Activated T-cell treated with anti-CD3 and anti-CD28 coated beads, Interleukin-2, amount 50 U/mL, for 1 hour (primary cell): ENCODE measurements at regions not wholly inside any gene's neighbourhood (a gene's known extent, or its start where the extent isn't known, plus 50 kb on each side); places are given as distances from the start of the nearest gene placed in this dataset.

ENCODE experiments used
- DNase-seq: peaks from one replicate; pipeline ENCODE4 v3.0.0-alpha.2; 2020

DNA sequence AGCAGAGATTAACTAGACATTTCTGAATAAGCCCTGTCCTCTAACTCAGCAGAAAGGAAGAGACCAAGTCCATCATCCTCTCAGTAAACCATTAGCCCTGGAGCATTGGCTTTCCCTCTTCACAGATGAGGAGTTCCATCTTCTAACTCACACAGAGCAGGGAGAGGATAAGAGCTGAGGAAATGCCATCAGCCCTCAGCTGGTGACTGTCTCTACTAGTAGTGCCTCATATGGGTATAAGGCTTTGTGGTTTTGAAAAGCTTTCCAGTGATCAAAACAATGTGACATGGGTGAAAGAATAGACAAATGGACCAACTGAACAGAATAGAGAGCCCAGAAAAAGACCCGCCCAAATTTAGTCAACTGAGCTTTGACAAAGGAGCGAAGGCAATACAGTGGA lies 197.2 kb upstream of the NUDT4 start:
- no peak for DNase-seq

- no peak for DNase-seq
Measured at GRCh38 chr12:93181409-93181965, 196.2 kb upstream of the NUDT4 start.

- no peak for DNase-seq
Measured at GRCh38 chr12:93183940-93184671, 193.6 kb upstream of the NUDT4 start.

GRCh38 chr12:93184672-93185368 lies 192.9 kb upstream of the NUDT4 start:
- no peak for DNase-seq

DNA sequence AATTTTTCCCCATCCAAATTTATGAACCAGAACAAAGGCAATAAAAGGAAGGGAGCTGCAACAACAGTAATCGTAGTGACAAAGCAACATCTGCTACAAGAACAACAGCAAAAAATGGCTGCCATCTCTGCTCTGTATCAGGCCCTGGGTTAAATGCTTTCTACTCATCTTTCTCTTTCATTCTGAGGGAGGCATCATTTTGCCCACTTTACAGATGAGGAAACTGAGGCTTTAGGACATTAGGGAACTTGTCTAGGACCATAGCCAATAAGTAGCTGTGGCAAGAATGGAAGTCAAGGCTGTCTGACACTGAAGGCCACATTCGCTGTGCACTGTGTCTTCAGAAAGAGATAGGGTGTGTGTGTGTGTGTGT lies 192.4 kb upstream of the NUDT4 start:
- DNase-seq = no peak

DNA sequence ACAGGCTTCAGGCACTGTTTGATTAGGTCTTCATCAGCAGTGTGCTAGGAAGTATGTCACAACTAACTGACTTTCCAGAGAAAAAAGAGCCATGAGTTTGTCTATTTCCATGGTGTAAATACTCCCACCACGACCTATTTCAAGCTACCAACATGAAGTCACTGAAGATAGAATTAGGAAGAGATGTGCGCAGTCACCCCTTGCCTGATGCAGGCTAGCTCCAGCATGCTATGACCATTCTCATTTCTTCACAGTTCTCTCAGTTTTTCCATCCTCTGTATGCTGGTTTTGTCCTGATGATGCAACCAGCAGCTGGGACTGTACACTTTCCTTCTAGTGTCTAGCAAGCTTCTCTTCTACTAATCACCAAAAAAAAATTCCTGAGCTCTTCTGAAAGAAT lies 191.6 kb upstream of the NUDT4 start:
- DNase-seq = no peak

- DNase-seq = no peak
Measured at GRCh38 chr12:93186621-93187020, 191.1 kb upstream of the NUDT4 start.

DNA sequence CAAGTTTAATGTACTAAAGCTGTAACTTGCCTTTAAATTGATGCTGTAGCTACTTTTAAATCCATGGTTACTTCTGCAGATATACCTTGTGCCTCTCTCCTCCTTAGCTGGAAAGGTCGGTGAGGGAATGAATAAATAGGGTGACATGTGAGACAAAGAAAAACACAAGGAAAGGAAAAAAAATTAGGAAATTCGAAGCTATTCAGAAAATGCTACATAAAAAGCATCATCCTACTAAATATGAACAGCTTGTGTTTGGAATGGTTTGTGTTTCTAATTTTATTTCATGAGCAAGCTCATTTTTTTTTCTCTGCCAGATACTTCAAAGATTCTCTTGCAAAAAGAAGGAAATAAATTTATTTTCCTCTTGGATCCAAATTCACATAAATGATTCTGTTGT lies 186.3 kb upstream of the NUDT4 start:
- DNase-seq = no peak

DNA sequence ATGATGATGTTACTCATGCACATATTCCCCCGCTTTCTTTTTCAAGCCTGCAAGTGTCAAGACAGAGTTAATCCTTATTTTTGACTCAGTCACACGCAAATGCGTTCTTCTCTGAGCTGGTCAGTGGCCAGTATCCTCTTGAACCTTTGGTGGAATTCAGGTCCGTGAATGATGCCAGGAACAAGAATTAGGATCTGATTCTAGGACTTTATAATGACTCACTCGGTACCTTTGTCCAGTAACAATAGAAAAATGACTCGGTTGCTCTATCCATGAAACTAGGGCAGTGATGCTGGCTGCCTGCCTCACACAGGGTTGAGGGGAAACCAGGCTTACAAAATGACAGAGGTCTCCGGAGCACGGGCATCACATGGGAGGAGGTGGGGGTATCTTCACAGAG lies 185.8 kb upstream of the NUDT4 start:
- no peak for DNase-seq

GRCh38 chr12:93192878-93193277 lies 184.8 kb upstream of the NUDT4 start:
- DNase-seq = no peak

DNA sequence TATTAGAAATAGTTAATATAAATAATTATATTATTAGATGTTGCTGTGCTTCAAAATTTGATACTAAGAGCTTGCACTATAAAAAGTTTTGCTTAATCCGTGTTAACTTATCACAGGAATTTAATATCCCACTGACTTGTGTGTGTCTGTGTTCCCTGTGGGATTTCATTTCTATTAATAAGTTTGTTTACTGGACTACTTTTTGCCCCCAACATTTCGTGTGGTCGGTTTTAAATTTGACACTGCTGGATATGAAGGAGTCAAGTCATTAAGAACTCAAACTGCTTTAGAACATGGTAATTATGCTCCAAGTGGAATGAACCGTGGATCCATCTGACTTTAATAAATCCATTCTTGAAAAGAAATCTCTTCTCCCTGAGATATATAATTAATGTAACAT lies 182.2 kb upstream of the NUDT4 start:
- DNase-seq = no peak

DNA sequence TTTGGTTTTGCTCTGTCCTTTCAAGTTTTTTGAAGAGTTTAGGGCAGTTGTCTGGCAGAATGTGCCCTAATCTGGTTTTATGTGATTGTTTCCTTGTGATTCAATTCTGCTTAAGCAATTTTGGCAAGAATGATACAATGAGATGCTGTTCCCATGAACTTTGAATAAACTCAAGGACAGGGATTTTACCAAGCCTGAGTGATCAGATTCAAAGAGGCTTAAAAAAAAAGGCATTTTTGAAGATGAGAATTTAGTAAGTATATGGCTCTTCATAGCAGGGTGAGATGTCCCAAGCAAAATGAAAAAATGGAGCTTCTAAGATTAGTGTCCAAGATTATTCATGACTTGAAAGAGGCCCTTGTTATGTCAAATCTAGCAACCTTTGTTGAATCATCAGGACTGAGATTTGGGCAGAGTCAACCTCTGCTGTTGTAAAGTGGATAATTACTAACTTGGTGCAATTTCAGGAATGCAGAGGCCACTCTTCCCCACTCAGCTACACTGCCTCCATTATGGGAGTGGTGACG lies 180.6 kb upstream of the NUDT4 start:
- no peak for DNase-seq

DNA sequence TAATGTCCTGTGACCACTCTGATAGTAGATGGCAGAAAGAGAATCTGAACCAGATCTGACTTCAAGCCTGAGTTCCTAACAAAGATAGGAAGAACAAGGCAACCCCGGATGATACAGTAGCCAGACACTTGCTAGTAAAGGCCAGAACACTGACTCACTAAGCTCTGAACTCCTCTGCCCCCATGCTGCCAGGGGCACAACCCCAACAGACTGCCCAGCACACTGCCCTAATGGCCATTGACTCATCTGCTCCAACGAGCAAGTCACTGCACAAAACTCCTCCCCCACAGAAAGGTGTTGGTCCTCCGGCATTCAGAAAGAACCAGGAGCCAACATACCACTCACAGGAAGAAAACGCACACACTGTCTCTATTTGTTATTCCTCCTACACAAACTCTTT lies 179.6 kb upstream of the NUDT4 start:
- no peak for DNase-seq

- DNase-seq = no peak
Measured at GRCh38 chr12:93199831-93200236, 177.9 kb upstream of the NUDT4 start.

DNA sequence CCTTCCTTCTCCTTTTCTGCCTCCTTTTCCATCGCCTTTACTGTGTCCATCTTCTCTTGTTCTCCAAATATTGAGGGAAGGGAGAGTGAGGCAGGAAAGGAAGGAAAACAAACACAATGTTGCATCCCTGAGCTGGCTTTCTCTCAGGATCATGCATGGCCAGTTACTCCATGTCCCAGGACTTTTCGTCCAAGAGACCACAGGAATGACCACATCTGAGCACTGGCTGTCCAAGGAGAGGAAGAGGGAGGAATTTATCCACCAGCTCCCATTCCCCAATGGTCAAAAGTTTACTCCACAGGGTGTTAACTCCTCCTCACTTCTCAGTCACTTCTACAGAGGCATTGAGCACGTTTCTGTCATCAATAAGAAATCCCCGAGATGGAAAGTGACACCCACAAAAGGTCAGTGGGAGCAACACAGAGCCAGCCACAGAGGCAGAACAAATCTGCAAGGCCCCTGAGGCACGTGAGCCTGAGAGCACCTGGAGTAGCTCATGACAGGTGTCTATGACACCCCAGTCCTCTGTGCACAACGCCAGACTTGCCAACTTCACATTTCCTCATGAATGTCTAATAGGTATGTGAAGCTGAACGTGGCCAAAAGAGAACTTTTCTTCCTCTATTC lies 177.3 kb upstream of the NUDT4 start:
- no peak for DNase-seq

DNA sequence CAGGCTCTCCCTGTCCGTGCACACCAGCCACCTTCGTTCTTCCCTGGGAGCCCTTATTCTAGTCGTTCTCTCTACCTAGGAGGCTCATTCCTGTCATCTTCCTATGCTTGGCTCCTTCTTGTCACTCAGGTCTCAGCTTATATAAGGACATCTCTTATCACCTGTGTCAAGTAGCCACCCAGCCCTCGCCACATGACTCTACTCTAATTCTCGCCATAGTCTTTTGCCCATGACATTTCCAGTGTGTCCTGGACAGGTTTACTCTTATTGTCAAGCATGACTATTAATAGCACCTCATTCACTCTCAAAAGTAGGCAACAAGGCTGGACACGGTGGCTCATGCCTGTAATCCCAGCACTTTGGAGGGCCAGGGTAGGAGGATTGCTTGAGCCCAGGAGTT lies 175.7 kb upstream of the NUDT4 start:
- no peak for DNase-seq

DNA sequence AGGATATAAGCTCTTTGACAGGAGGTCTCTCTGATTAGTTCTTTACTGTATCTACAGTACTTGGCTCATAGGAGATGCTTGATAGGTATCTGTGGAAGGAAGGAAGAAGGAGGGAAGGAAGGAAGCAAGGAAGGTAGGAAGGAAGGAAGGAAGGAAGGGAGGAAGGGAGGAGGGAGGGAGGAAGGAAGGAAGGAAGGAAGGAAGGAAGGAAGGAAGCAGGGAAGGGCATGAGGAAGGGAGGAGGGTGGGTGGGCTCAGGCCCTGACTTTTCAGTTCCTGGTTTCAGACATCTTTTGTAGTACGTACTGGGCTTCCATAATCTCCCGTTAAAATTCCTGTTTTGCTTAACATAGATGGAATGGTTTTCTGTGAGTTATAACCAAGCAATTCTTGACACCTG lies 175.0 kb upstream of the NUDT4 start:
- DNase-seq = no peak

DNA sequence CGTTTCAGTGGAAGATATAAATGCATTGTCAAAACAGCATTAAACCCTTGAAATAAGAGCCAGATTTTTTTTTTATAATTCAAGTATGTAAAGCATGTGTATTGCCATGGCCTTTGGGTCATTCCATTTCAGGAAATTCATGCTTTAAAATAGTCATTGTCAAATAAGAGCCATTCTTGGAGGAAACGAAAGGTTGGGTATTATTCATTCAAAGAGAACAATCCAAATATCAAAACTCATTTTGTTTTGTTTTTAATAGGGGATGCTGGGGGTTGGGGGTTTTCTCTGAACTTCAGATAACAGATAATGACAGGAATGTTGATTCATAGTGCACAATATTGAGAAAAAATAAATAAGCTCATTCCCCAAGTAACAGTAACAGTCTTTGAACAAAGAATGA lies 174.4 kb upstream of the NUDT4 start:
- DNase-seq = no peak

DNA sequence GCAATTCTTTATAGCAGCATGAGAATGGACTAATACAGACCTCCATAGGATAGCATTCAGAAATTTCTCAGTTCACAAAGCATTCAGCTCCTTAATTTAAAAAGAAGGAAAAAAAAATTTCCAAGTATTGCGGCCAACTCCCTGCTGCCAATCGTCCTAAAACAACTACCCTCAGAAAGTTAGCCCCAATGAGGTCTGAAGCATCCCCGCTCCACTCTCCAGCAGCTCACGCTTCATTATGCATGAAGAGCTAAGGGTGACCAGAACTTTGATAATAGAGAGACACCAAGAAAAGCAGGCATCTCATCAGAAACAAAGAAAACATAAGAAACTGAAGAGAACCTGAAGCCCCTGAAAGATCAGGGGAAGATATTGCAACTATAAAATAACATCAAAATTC lies 172.8 kb upstream of the NUDT4 start:
- DNase-seq = no peak

DNA sequence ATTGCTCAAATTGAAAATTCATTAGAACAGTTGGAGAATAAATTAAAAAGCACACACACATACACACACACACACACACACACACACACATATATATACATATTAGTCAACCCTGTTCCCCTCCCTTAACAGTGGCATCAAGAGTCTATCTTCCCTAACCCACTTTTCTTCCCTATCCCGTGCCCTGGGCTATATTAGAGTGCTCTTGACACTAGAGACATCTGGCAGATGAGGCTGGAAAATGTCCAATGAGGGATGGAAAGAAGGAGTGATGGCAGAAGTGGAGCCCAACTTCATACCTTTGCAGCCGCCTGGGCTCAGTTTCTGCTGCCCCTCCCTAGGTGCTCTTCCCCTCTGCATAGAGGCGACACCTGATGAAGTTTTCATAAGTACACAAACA lies 172.4 kb upstream of the NUDT4 start:
- DNase-seq = no peak

- no peak for DNase-seq
Measured at GRCh38 chr12:93208011-93208410, 169.7 kb upstream of the NUDT4 start.

DNA sequence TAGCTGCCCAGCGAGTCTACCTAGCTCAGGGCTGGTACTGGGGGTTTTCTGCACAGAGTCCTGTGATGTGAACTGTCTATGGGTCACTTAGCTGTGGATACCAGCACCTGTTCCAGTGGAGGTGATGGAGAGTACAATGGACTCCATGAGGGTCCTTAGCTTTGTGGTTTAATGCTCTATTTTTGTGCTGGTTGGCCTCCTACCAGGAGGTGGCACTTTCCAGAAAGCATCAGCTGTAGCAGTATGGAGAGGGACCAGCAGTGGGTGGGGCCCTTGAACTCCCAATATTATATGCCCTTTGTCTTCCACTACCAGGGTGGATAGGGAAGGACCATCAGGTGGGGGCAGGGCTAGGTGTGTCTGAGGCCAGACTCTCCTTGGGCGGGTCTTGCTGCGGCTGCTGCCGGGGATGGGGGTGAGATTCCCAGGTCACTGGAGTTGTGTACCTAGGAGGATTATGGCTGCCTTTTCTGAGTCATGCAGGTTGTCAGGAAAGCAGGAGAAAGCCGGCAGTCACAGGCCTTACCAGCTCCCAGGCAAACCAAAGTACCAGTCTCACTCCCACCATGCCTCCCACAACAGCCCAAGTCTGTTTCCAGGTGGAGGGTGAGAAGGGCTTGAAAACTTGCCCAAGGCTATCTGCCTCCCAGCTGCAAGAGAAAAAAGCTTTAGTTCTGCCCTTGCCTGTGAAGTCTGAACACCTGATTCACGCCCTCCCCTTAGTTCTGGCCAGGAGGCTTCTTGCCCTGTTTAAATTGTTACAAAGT lies 163.0 kb upstream of the NUDT4 start:
- DNase-seq = no peak

GRCh38 chr12:93215290-93215678 lies 162.4 kb upstream of the NUDT4 start:
- no peak for DNase-seq
